ENCODE measurements at regions not wholly inside any gene's neighbourhood (a gene's known extent, or its start where the extent isn't known, plus 50 kb on each side); places are given as distances from the start of the nearest gene placed in this dataset.

- no TSS peak for BruUV-seq (replicated peaks)
- in situ Hi-C loops (cut with HindIII; ENCODE audit: extremely low pct_ligation_motif_present, low pct_unique_long_range_greater_than_20kb) = no loop called here
- WGBS (ENCODE audit: low lambda C conversion rate) = 20% methylated on average over 1 of the region's 1 CpG
- ChIA-PET POLR2A (no interaction called here), CTCF (ENCODE audit: low intra/inter-chr PET ratio, low total read pairs) (no interaction called here)
- DNase-seq (ENCODE audit: low spot score) (no peak), ATAC-seq (no peak), FAIRE-seq (no peak)
- TF ChIP-seq NR2C2 (CRISPR knock-in tag; IDR thresholded peaks at IDR 0.05; ENCODE audit: borderline replicate concordance) (no peak), MED8 (CRISPR knock-in tag; IDR thresholded peaks at IDR 0.05; ENCODE audit: insufficient replicate concordance) (no peak), ZNF143 (CRISPR knock-in tag; IDR thresholded peaks at IDR 0.05) (no peak), GTF3A (CRISPR knock-in tag; conservative IDR thresholded peaks at IDR 0.05) (no peak), KDM5B (CRISPR knock-in tag; IDR thresholded peaks at IDR 0.05; ENCODE audit: borderline replicate concordance) (no peak), RFXANK (CRISPR knock-in tag; IDR thresholded peaks at IDR 0.05) (no peak), SMARCC2 (IDR thresholded peaks at IDR 0.05) (no peak), KAT7 (CRISPR knock-in tag; IDR thresholded peaks at IDR 0.05; ENCODE audit: borderline replicate concordance) (no peak), PBX2 (CRISPR knock-in tag; IDR thresholded peaks at IDR 0.05) (no peak), ZNF788 (CRISPR knock-in tag; IDR thresholded peaks at IDR 0.05; ENCODE audit: borderline replicate concordance) (no peak), ZNF605 (CRISPR knock-in tag; IDR thresholded peaks at IDR 0.05) (no peak), ZNF496 (CRISPR knock-in tag; IDR thresholded peaks at IDR 0.05; ENCODE audit: insufficient replicate concordance) (no peak), ZNF747 (CRISPR knock-in tag; IDR thresholded peaks at IDR 0.05; ENCODE audit: borderline replicate concordance) (no peak), ZNF282 (IDR thresholded peaks at IDR 0.05; ENCODE audit: partially characterized antibody) (no peak), HMGA1 (CRISPR knock-in tag; conservative IDR thresholded peaks at IDR 0.05) (no peak)
- TF ChIP-seq, protein P1, sequence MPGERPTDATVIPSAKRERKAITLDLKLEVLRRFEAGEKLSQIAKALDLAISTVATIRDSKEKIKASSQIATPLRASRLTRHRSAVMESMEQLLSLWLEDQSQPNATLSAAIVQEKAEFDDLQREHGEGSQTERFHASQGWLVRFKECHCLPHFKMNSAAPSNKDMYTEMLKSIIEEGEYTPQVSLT (CRISPR knock-in tag; IDR thresholded peaks at IDR 0.05; ENCODE audit: borderline replicate concordance, low read depth) = no peak
- TF ChIP-seq, protein P2, sequence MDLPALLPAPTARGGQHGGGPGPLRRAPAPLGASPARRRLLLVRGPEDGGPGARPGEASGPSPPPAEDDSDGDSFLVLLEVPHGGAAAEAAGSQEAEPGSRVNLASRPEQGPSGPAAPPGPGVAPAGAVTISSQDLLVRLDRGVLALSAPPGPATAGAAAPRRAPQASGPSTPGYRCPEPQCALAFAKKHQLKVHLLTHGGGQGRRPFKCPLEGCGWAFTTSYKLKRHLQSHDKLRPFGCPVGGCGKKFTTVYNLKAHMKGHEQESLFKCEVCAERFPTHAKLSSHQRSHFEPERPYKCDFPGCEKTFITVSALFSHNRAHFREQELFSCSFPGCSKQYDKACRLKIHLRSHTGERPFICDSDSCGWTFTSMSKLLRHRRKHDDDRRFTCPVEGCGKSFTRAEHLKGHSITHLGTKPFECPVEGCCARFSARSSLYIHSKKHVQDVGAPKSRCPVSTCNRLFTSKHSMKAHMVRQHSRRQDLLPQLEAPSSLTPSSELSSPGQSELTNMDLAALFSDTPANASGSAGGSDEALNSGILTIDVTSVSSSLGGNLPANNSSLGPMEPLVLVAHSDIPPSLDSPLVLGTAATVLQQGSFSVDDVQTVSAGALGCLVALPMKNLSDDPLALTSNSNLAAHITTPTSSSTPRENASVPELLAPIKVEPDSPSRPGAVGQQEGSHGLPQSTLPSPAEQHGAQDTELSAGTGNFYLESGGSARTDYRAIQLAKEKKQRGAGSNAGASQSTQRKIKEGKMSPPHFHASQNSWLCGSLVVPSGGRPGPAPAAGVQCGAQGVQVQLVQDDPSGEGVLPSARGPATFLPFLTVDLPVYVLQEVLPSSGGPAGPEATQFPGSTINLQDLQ (CRISPR knock-in tag; IDR thresholded peaks at IDR 0.05) = no peak
- TF ChIP-seq, protein P3, sequence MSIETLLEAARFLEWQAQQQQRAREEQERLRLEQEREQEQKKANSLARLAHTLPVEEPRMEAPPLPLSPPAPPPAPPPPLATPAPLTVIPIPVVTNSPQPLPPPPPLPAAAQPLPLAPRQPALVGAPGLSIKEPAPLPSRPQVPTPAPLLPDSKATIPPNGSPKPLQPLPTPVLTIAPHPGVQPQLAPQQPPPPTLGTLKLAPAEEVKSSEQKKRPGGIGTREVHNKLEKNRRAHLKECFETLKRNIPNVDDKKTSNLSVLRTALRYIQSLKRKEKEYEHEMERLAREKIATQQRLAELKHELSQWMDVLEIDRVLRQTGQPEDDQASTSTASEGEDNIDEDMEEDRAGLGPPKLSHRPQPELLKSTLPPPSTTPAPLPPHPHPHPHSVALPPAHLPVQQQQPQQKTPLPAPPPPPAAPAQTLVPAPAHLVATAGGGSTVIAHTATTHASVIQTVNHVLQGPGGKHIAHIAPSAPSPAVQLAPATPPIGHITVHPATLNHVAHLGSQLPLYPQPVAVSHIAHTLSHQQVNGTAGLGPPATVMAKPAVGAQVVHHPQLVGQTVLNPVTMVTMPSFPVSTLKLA (IDR thresholded peaks at IDR 0.05) = no peak
- intact Hi-C loops (cut with micrococcal nuclease; ENCODE audit: unreplicated experiment) = no loop called here
- Histone ChIP-seq H3K4me2 (ENCODE audit: low read depth, low read length) (no peak overlapping the region), H3K4me1 (ENCODE audit: insufficient read depth, low read length) (no peaks in the 10 kb centered on the region), H3K36me3 (replicated peaks in 1 of 2; ENCODE audit: control insufficient read depth in 1 of 2, insufficient read depth in 2 of 2, low read length in 2 of 2) (no peaks in the 10 kb centered on the region), H3K4me3 (replicated peaks in 1 of 3; ENCODE audit: insufficient read depth in 1 of 3, low read depth in 2 of 3, low read length in 3 of 3) (no peak overlapping the region), H3K9me3 (ENCODE audit: low read length) (no peaks in the 10 kb centered on the region), H3K27ac (ENCODE audit: extremely low read length, insufficient read depth, low read length) (no peak overlapping the region), H3K79me2 (ENCODE audit: insufficient read depth, low read length) (no peaks in the 10 kb centered on the region), H3K27me3 (ENCODE audit: control insufficient read depth in 1 of 2, insufficient read depth in 2 of 2, low read length in 2 of 2) (no peaks in the 10 kb centered on the region), H3K9ac (ENCODE audit: insufficient read depth, low read depth, low read length) (no peak overlapping the region), H4K20me1 (ENCODE audit: insufficient read depth, low read length) (no peaks in the 10 kb centered on the region), H2AFZ (ENCODE audit: low read length) (no peak overlapping the region)
Observed at GRCh38 chr1:219083631-219084030, 90.0 kb upstream of the LYPLAL1 start.

Data from HepG2 (cell line).